A673 (cell line): ENCODE measurements at regions not wholly inside any gene's neighbourhood (a gene's known extent, or its start where the extent isn't known, plus 50 kb on each side); places are given as distances from the start of the nearest gene placed in this dataset.

Experiments
- EZH2 ChIP-seq: fragments of 200-600 bp; sonication (generic); IDR thresholded peaks from 2 replicates; pipeline ENCODE4 v1.6.1; 2017; ENCODE audit warnings: borderline replicate concordance, low read depth, mild to moderate bottlenecking, mixed read lengths, antibody characterized with exemption, low read length; ENCODE audit not compliant: poor library complexity, severe bottlenecking
- TF ChIP-seq, protein P1 (sequence below): fragments of 300-800, 200-600 bp; sonication (generic); conservative IDR thresholded peaks from 2 replicates; pipeline ENCODE4 v1.5.1; 2017; ENCODE audit warnings: low read depth, mild to moderate bottlenecking, antibody characterized with exemption, low read length, moderate library complexity, mixed read lengths

GRCh38 chr2:157058161-157058560, 199.3 kb upstream of the GALNT5 start:
- TF ChIP-seq, protein P1, sequence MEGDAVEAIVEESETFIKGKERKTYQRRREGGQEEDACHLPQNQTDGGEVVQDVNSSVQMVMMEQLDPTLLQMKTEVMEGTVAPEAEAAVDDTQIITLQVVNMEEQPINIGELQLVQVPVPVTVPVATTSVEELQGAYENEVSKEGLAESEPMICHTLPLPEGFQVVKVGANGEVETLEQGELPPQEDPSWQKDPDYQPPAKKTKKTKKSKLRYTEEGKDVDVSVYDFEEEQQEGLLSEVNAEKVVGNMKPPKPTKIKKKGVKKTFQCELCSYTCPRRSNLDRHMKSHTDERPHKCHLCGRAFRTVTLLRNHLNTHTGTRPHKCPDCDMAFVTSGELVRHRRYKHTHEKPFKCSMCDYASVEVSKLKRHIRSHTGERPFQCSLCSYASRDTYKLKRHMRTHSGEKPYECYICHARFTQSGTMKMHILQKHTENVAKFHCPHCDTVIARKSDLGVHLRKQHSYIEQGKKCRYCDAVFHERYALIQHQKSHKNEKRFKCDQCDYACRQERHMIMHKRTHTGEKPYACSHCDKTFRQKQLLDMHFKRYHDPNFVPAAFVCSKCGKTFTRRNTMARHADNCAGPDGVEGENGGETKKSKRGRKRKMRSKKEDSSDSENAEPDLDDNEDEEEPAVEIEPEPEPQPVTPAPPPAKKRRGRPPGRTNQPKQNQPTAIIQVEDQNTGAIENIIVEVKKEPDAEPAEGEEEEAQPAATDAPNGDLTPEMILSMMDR, result no peak
- no peak for TF ChIP-seq EZH2
